Liver (tissue), 7 donors: ENCODE measurements at regions not wholly inside any gene's neighbourhood (a gene's known extent, or its start where the extent isn't known, plus 50 kb on each side); places are given as distances from the start of the nearest gene placed in this dataset.

Source experiments
- DNase-seq: peaks from one replicate; pipeline ENCODE4 v3.0.0-alpha.2; 2017; ENCODE audit warnings: low spot score
- H3K27ac ChIP-seq, 2 donors: one replicate each; pipeline ENCODE4 v1.7.0; 2013; ENCODE audit warnings: inconsistent platforms in 2 of 2, low read length in 2 of 2, control low read depth in 1 of 2, low read depth in 1 of 2, mild to moderate bottlenecking in 1 of 2
- H3K27me3 ChIP-seq, 4 donors: one replicate each; pipeline versions ENCODE4 v1.6.1 to v1.7.0; 2013; ENCODE audit warnings: low read length in 3 of 4, inconsistent platforms in 1 of 4, mild to moderate bottlenecking in 1 of 4, moderate library complexity in 1 of 4; ENCODE audit not compliant: control insufficient read depth in 4 of 4, insufficient read depth in 4 of 4
- H3K36me3 ChIP-seq, 4 donors: one replicate each; pipeline versions ENCODE4 v1.6.1 to v1.7.0; 2013; ENCODE audit warnings: low read length in 3 of 4, mild to moderate bottlenecking in 3 of 4, low read depth in 1 of 4, moderate library complexity in 1 of 4; ENCODE audit not compliant: control insufficient read depth in 4 of 4, insufficient read depth in 3 of 4
- H3K4me1 ChIP-seq, 4 donors: one replicate each; pipeline versions ENCODE4 v1.6.1 to v1.7.0; 2013; ENCODE audit warnings: low read length in 3 of 4, mild to moderate bottlenecking in 3 of 4, moderate library complexity in 1 of 4; ENCODE audit not compliant: control insufficient read depth in 4 of 4, insufficient read depth in 4 of 4
- H3K4me3 ChIP-seq, 3 donors: one replicate each; pipeline versions ENCODE4 v1.6.1 to v1.7.0; 2013; ENCODE audit warnings: low read length in 3 of 3, control low read depth in 1 of 3, low read depth in 1 of 3, mild to moderate bottlenecking in 1 of 3
- H3K9ac ChIP-seq, 2 donors: one replicate each; pipeline ENCODE4 v1.7.0; 2013; ENCODE audit warnings: low read length in 2 of 2, mild to moderate bottlenecking in 2 of 2, moderate library complexity in 2 of 2, control low read depth in 1 of 2, low read depth in 1 of 2
- H3K9me3 ChIP-seq, 4 donors: one replicate each; pipeline versions ENCODE4 v1.6.1 to v1.7.0; 2013; ENCODE audit warnings: low read length in 3 of 4; ENCODE audit not compliant: control insufficient read depth in 4 of 4
- ATF3 ChIP-seq: IDR thresholded peaks from 2 replicates; pipeline ENCODE4 v1.6.1; 2016; ENCODE audit warnings: antibody characterized with exemption
- EGR1 ChIP-seq, 2 donors: IDR thresholded peaks; 2 replicates each; pipeline ENCODE4 v1.6.1; 2016 to 2018; ENCODE audit warnings: antibody characterized with exemption in 2 of 2, low read depth in 2 of 2
- FOXA1 ChIP-seq: IDR thresholded peaks from 2 replicates; pipeline ENCODE4 v1.6.1; 2016; ENCODE audit warnings: antibody characterized with exemption
- FOXA2 ChIP-seq: IDR thresholded peaks from 2 replicates; pipeline ENCODE4 v1.6.1; 2016; ENCODE audit warnings: antibody characterized with exemption
- GABPA ChIP-seq, 2 donors: IDR thresholded peaks in 1 of 2; conservative IDR thresholded peaks in 1 of 2; 2 replicates each; pipeline ENCODE4 v1.6.1; 2016; ENCODE audit warnings: antibody characterized with exemption in 2 of 2, mild to moderate bottlenecking in 1 of 2, moderate library complexity in 1 of 2
- HNF4A ChIP-seq, 2 donors: conservative IDR thresholded peaks; 2 replicates each; pipeline ENCODE4 v1.6.1; 2016; ENCODE audit warnings: antibody characterized with exemption in 2 of 2, mild to moderate bottlenecking in 2 of 2
- HNF4G ChIP-seq: IDR thresholded peaks from 2 replicates; pipeline ENCODE4 v1.6.1; 2016; ENCODE audit warnings: antibody characterized with exemption
- MAX ChIP-seq: IDR thresholded peaks from 2 replicates; pipeline ENCODE4 v1.6.1; 2016; ENCODE audit warnings: antibody characterized with exemption
- REST ChIP-seq: IDR thresholded peaks from 2 replicates; pipeline ENCODE4 v1.6.1; 2016; ENCODE audit warnings: antibody characterized with exemption, mild to moderate bottlenecking
- RXRA ChIP-seq, 2 donors: IDR thresholded peaks; 2 replicates each; pipeline ENCODE4 v1.6.1; 2017 to 2018; ENCODE audit warnings: antibody characterized with exemption in 2 of 2, mild to moderate bottlenecking in 1 of 2
- SP1 ChIP-seq: IDR thresholded peaks from 2 replicates; pipeline ENCODE4 v1.6.1; 2018; ENCODE audit warnings: antibody characterized with exemption, mild to moderate bottlenecking
- YY1 ChIP-seq: IDR thresholded peaks from 2 replicates; pipeline ENCODE4 v1.6.1; 2016; ENCODE audit warnings: antibody characterized with exemption, mild to moderate bottlenecking
- ZBTB33 ChIP-seq: IDR thresholded peaks from 2 replicates; pipeline ENCODE4 v1.6.1; 2016; ENCODE audit warnings: antibody characterized with exemption
- WGBS: extraction: QIAGEN DNeasy Blood & Tissue Kit; methylation state at CpG from one replicate; pipeline ENCODE4 v1.1.7; 2013; 5-methylcytosine and 5-hydroxymethylcytosine counted together
- donor health status: healthy.
- donor health status: healthy.
- donor health status: healthy.
- donor health status: healthy.

GRCh38 chr2:241966647-241967466 is 97.3 kb downstream of the RTP5 start:
- Histone ChIP-seq H3K27me3 (no peaks in the 10 kb centered on the region), H3K4me3 (no peak overlapping the region), H3K4me1 (no peaks in the 10 kb centered on the region), H3K9me3 (no peaks in the 10 kb centered on the region), H3K27ac (no peak overlapping the region), H3K36me3 (no peaks in the 10 kb centered on the region), H3K9ac (no peak overlapping the region)
- no peak for DNase-seq
- TF ChIP-seq HNF4A (conservative IDR thresholded peaks at IDR 0.05) (no peak), SP1 (no peak), ATF3 (no peak), EGR1 (IDR thresholded peaks at IDR 0.05; ENCODE audit: low read depth in 2 of 2) (no peak), REST (no peak), GABPA (IDR thresholded peaks at IDR 0.05 in 1 of 2, conservative IDR thresholded peaks at IDR 0.05 in 1 of 2) (no peak), FOXA1 (no peak)
- WGBS: 93% methylated on average over 16 of the region's 16 CpGs

GRCh38 chr2:241967467-241968144 is 98.1 kb downstream of the RTP5 start:
- Histone ChIP-seq H3K27me3 (no peaks in the 10 kb centered on the region), H3K9ac (no peak overlapping the region), H3K27ac (no peak overlapping the region), H3K4me3 (no peak overlapping the region), H3K4me1 (no peaks in the 10 kb centered on the region), H3K9me3 (no peaks in the 10 kb centered on the region), H3K36me3 (peaks cover 0 to 1% (median 0%) of the 10 kb centered on the region in 4 donors)
- DNase-seq: no peak
- 95% methylated on average over 17 of the region's 17 CpGs for WGBS
- TF ChIP-seq HNF4G (no peak), YY1 (no peak), ZBTB33 (no peak), EGR1 (IDR thresholded peaks at IDR 0.05; ENCODE audit: low read depth in 2 of 2) (no peak), RXRA (IDR thresholded peaks at IDR 0.05) (no peak), MAX (no peak), FOXA2 (no peak), ATF3 (no peak)
